ENCODE measurements at regions not wholly inside any gene's neighbourhood (a gene's known extent, or its start where the extent isn't known, plus 50 kb on each side); places are given as distances from the start of the nearest gene placed in this dataset.
"Not testable (repeated sequence)": the region's sequence is repeated elsewhere in the genome, so short reads cannot be mapped to it uniquely, and the experiment has no call there.

DNA sequence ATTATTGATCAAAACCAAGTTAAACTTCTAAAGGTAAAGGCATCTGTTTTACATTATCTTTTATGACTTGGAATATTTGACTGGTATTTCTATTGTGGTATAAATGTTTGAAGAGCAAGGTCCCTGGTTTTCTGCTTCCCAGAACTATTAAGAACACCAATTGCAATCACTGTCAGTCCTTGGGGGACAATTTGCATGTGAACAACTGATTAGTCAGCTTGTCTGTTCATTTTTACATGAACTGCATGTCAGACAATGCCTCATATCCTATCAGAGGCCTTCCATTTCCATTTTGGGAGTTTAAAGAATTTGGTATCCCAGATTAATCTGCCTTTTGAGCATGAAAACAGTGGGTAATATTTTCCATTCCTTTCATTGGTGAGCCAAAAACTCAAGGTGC lies 654.9 kb upstream of the USP24 start:
- Histone ChIP-seq H3K9me3 (no peaks in the 10 kb centered on the region), H3K4me3 (no peak overlapping the region), H3K36me3 (no peaks in the 10 kb centered on the region), H3K27ac (no peak overlapping the region), H3K4me1 (peaks cover 0 to 24% of the 10 kb centered on the region in 2 donors), H3K27me3 (no peaks in the 10 kb centered on the region)
- no peak for DNase-seq (ENCODE audit: low spot score)
- TF ChIP-seq, protein P1, sequence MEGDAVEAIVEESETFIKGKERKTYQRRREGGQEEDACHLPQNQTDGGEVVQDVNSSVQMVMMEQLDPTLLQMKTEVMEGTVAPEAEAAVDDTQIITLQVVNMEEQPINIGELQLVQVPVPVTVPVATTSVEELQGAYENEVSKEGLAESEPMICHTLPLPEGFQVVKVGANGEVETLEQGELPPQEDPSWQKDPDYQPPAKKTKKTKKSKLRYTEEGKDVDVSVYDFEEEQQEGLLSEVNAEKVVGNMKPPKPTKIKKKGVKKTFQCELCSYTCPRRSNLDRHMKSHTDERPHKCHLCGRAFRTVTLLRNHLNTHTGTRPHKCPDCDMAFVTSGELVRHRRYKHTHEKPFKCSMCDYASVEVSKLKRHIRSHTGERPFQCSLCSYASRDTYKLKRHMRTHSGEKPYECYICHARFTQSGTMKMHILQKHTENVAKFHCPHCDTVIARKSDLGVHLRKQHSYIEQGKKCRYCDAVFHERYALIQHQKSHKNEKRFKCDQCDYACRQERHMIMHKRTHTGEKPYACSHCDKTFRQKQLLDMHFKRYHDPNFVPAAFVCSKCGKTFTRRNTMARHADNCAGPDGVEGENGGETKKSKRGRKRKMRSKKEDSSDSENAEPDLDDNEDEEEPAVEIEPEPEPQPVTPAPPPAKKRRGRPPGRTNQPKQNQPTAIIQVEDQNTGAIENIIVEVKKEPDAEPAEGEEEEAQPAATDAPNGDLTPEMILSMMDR (IDR thresholded peaks at IDR 0.05), result no peak

DNA sequence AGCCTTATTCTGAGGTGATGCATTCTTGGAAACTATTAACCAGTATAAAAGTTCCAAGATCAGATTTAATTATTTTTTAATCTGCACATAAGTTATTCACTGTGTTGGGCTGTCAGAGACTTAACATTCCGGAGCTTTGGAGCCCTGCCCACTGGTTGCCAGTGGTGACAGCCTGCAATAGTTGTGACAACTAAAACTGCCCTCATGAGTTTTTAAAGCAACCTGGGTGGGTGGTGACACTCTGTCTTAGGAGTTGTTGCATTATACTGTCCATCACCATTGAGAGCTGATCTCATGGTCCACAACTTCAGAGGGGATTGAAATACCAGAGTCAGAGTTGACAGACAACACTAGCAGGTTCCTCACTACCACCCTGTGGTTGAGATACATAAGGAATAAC lies 653.9 kb upstream of the USP24 start:
- TF ChIP-seq, protein P1 (IDR thresholded peaks at IDR 0.05), result no peak

DNA sequence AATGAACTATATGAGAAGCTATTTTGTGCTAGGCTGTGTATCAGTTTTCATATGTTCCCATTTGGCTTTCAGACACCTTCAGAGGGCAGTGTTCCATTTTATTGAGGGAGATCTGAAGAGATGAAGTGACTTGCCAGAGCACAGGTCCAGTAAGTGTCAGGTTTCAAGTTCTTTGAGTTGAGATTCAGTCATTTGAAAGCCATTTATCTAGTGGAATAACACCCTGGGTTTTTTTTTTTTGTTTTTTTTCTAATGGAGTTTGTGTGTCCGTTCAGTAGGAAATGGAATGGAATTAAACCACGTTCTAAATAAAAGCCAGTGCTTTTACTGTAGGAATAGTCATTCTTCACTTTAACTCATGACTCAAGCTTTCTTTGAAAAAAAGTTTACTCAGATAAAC lies 652.9 kb upstream of the USP24 start:
- peaks cover 0 to 24% of the 10 kb centered on the region in 2 donors for H3K4me1 ChIP-seq
- no peaks in the 10 kb centered on the region for H3K36me3 ChIP-seq
- no peaks in the 10 kb centered on the region for H3K9me3 ChIP-seq
- no peaks in the 10 kb centered on the region for H3K27me3 ChIP-seq
- no peak for DNase-seq (ENCODE audit: low spot score)
- TF ChIP-seq, protein P1 (IDR thresholded peaks at IDR 0.05), result peak in 1 of 2 donors; percentile 21
- H3K4me3 ChIP-seq, result no peak overlapping the region
- H3K27ac ChIP-seq, result no peak overlapping the region

More for the DNA sequence above, 653.9 kb upstream of the USP24 start:
- peak; percentile 59 for DNase-seq (ENCODE audit: low spot score)
- H3K9me3 ChIP-seq, result no peaks in the 10 kb centered on the region
- no peak overlapping the region for H3K4me3 ChIP-seq
- H3K27me3 ChIP-seq, result no peaks in the 10 kb centered on the region
- no peak overlapping the region for H3K27ac ChIP-seq
- H3K4me1 ChIP-seq, result peaks cover 0 to 24% of the 10 kb centered on the region in 2 donors
- H3K36me3 ChIP-seq, result no peaks in the 10 kb centered on the region

DNA sequence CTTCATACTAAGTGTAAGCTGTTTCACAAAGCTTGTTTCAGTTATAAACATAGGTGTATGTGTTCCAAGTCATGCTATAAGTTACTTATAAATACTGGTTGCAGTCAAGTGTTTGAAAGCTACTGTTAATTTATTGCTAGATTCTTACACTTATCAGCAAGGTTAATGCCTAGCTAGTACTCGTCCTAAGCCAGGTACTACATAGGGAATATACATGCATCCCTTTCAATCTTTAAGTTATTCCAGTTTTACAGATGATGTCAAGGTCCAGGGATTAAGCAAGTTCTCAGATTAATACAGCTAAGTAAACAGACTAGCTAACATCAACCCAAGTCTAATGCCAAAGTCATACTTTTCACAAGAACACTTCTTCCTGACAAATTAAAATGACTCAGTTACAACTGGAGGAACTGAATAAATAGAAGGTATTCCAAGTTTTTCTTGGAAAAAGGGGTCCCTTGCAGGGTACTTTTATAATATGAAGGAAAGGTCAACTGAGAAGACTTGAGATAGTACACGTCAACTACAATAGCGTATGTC lies 652.2 kb upstream of the USP24 start:
- Histone ChIP-seq H3K36me3 (no peaks in the 10 kb centered on the region), H3K4me3 (no peak overlapping the region), H3K27ac (no peak overlapping the region), H3K27me3 (no peaks in the 10 kb centered on the region), H3K4me1 (peaks cover 0 to 24% of the 10 kb centered on the region in 2 donors), H3K9me3 (no peaks in the 10 kb centered on the region)
- DNase-seq (ENCODE audit: low spot score), result no peak
- TF ChIP-seq, protein P1 (IDR thresholded peaks at IDR 0.05), result no peak

DNA sequence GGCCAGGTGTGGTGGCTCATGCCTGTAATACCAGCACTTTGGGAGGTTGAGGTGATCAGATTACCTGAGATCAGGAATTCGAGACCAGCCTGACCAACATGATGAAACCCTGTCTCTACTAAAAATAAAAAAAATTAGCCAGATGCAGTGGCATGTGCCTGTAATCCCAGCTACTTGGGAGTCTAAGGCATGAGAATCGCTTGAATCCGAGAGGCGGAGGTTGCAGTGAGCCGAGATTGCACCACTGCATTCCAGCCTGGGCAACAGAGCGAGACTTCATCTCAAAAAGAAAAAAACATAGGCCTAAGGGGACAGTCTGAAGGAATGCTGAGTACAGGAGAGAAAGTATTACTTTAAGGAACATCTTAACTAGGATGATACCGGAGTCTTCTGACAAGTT lies 650.6 kb upstream of the USP24 start:
- not testable (repeated sequence) for H3K36me3 ChIP-seq; DNase-seq (ENCODE audit: low spot score); H3K4me3 ChIP-seq; H3K27me3 ChIP-seq; H3K27ac ChIP-seq; H3K9me3 ChIP-seq
- peaks cover 0 to 25% of the 10 kb centered on the region in 2 donors for H3K4me1 ChIP-seq

DNA sequence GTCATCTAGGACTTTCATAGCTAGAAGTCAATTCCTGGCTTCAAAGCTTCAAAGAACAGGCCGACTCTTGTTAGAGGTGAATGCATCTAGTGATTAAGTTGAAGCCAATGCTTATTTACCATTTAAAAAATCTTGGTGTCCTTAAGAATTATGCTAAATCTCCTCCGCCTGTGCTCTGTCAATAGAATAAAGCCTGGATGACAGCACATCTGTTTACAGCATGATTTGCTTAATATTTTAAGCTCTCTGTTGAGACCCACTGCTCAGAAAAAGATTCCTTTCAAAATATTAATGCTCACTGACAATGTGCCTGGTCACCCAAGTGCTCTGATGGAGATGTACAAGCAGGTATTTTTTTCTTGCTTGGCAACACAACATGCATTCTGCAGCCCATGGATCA lies 649.1 kb upstream of the USP24 start:
- Histone ChIP-seq H3K4me3 (no peak overlapping the region), H3K9me3 (no peaks in the 10 kb centered on the region), H3K27ac (no peak overlapping the region), H3K27me3 (no peaks in the 10 kb centered on the region), H3K4me1 (peaks cover 0 to 30% of the 10 kb centered on the region in 2 donors), H3K36me3 (no peaks in the 10 kb centered on the region)
- DNase-seq (ENCODE audit: low spot score), result no peak
- TF ChIP-seq, protein P1 (IDR thresholded peaks at IDR 0.05), result no peak
